DND-41 (cell line): ENCODE measurements at regions not wholly inside any gene's neighbourhood (a gene's known extent, or its start where the extent isn't known, plus 50 kb on each side); places are given as distances from the start of the nearest gene placed in this dataset.

Source experiments
- ATAC-seq: fragments of 200-7000 bp; cut with Tn5 transposase; 3 replicates; pipeline ENCODE4 v1.9.1; 2021; ENCODE audit warnings: low read depth; ENCODE audit not compliant: insufficient read depth
- DNase-seq: peaks from one replicate; pipeline ENCODE4 v3.0.0-alpha.2; 2020
- H2AFZ ChIP-seq: 2 replicates; pipeline ENCODE4 v1.6.0; 2012; ENCODE audit warnings: low read depth, low read length
- H3K27ac ChIP-seq: 2 replicates; pipeline ENCODE4 v1.5.1; 2012; ENCODE audit warnings: low read length, inconsistent platforms
- H3K27me3 ChIP-seq: fragments of 200-600 bp; sonication (generic); 2 replicates; pipeline ENCODE4 v1.6.0; 2012; ENCODE audit warnings: low read length, mild to moderate bottlenecking, inconsistent platforms; ENCODE audit not compliant: insufficient read depth, poor library complexity
- H3K36me3 ChIP-seq: 2 replicates; pipeline ENCODE4 v1.5.1; 2012; ENCODE audit warnings: low read length, inconsistent platforms; ENCODE audit not compliant: insufficient read depth
- H3K4me1 ChIP-seq: 2 replicates; pipeline ENCODE4 v1.5.1; 2012; ENCODE audit warnings: mild to moderate bottlenecking, low read length; ENCODE audit not compliant: insufficient read depth
- H3K4me2 ChIP-seq: 2 replicates; pipeline ENCODE4 v1.6.0; 2012; ENCODE audit warnings: mild to moderate bottlenecking, moderate library complexity, low read length, inconsistent platforms; ENCODE audit not compliant: insufficient read depth
- H3K4me3 ChIP-seq, 2 experiments: fragments of 200-600 bp in 1 of 2; shearing (Covaris generic) in 1 of 2; 2 replicates each; pipeline ENCODE4 v1.5.1; 2012 to 2016; ENCODE audit warnings: inconsistent platforms in 2 of 2, low read length in 2 of 2, mild to moderate bottlenecking in 2 of 2, low read depth in 1 of 2, moderate library complexity in 1 of 2
- H3K79me2 ChIP-seq: 2 replicates; pipeline ENCODE4 v1.6.0; 2012; ENCODE audit warnings: low read length, inconsistent platforms; ENCODE audit not compliant: insufficient read depth
- H3K9ac ChIP-seq: 2 replicates; pipeline ENCODE4 v1.6.0; 2012; ENCODE audit warnings: low read depth, mild to moderate bottlenecking, inconsistent platforms, low read length, moderate library complexity
- H3K9me3 ChIP-seq: 2 replicates; pipeline ENCODE4 v1.5.1; 2012; ENCODE audit warnings: low read length, moderate library complexity, mild to moderate bottlenecking, inconsistent platforms; ENCODE audit not compliant: insufficient read depth, severe bottlenecking
- H4K20me1 ChIP-seq: 2 replicates; pipeline ENCODE4 v1.6.0; 2012; ENCODE audit warnings: low read length; ENCODE audit not compliant: insufficient read depth
- EZH2 ChIP-seq: IDR thresholded peaks from 3 replicates; pipeline ENCODE4 v1.6.1; 2012; ENCODE audit warnings: borderline replicate concordance, low read depth, mild to moderate bottlenecking, moderate library complexity, low read length, inconsistent platforms; ENCODE audit not compliant: severe bottlenecking
- TF ChIP-seq, protein P1 (sequence below): IDR thresholded peaks from 2 replicates; pipeline ENCODE4 v1.5.1; 2012; ENCODE audit warnings: borderline replicate concordance, low read length, moderate library complexity, mild to moderate bottlenecking; ENCODE audit not compliant: poor library complexity, severe bottlenecking; ENCODE audit errors: extremely low read depth

- no peaks in the 10 kb centered on the region for H3K79me2 ChIP-seq
- no peak for ATAC-seq
- TF ChIP-seq EZH2 = no peak
- H3K9ac ChIP-seq = no peak overlapping the region
- no peak overlapping the region for H2AFZ ChIP-seq
- no peaks in the 10 kb centered on the region for H3K4me1 ChIP-seq
- H3K27ac ChIP-seq = no peak overlapping the region
- no peaks in the 10 kb centered on the region for H4K20me1 ChIP-seq
- DNase-seq = no peak
- H3K27me3 ChIP-seq = peaks cover 8% of the 10 kb centered on the region
- no peaks in the 10 kb centered on the region for H3K36me3 ChIP-seq
- H3K9me3 ChIP-seq = no peaks in the 10 kb centered on the region
- H3K4me2 ChIP-seq = no peak overlapping the region
- H3K4me3 ChIP-seq = no peak overlapping the region
Measured at GRCh38 chr7:156131881-156132280, 319.6 kb upstream of the SHH start.

DNA sequence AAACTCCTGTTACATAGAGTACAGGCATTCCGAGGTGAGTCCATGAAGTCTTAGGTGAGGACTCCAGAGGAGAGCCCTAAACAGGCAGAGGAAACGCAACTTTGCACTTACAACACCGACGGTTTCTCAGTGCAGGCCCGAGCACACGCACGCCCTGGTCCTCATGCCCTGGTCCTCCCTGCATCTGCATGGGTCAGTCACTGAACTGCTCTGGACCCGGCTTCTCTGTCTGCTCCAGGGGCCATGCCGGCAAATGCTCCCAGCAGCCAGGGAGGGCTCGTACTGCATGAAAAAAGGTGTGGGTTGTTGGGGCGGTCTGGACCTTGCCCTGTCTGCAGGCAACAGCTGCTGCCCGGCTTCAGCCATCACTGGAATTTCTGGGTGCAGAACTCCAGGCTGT lies 317.3 kb upstream of the SHH start:
- no peaks in the 10 kb centered on the region for H3K79me2 ChIP-seq
- no peaks in the 10 kb centered on the region for H4K20me1 ChIP-seq
- DNase-seq (no peak), ATAC-seq (no peak)
- no peaks in the 10 kb centered on the region for H3K4me1 ChIP-seq
- H3K9me3 ChIP-seq = no peaks in the 10 kb centered on the region
- no peak overlapping the region for H3K4me2 ChIP-seq
- no peak overlapping the region for H2AFZ ChIP-seq
- H3K27ac ChIP-seq = no peak overlapping the region
- peaks cover 4% of the 10 kb centered on the region for H3K27me3 ChIP-seq
- no peak for TF ChIP-seq EZH2
- TF ChIP-seq, protein P1, sequence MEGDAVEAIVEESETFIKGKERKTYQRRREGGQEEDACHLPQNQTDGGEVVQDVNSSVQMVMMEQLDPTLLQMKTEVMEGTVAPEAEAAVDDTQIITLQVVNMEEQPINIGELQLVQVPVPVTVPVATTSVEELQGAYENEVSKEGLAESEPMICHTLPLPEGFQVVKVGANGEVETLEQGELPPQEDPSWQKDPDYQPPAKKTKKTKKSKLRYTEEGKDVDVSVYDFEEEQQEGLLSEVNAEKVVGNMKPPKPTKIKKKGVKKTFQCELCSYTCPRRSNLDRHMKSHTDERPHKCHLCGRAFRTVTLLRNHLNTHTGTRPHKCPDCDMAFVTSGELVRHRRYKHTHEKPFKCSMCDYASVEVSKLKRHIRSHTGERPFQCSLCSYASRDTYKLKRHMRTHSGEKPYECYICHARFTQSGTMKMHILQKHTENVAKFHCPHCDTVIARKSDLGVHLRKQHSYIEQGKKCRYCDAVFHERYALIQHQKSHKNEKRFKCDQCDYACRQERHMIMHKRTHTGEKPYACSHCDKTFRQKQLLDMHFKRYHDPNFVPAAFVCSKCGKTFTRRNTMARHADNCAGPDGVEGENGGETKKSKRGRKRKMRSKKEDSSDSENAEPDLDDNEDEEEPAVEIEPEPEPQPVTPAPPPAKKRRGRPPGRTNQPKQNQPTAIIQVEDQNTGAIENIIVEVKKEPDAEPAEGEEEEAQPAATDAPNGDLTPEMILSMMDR = no peak
- no peak overlapping the region for H3K9ac ChIP-seq
- H3K4me3 ChIP-seq = no peak overlapping the region
- H3K36me3 ChIP-seq = no peaks in the 10 kb centered on the region

- ATAC-seq = no peak
- Histone ChIP-seq H3K27me3 (peaks cover 4% of the 10 kb centered on the region), H3K9me3 (no peaks in the 10 kb centered on the region), H3K9ac (no peak overlapping the region), H3K4me2 (no peak overlapping the region), H3K27ac (no peak overlapping the region), H4K20me1 (no peaks in the 10 kb centered on the region), H3K4me3 (no peak overlapping the region), H3K4me1 (no peaks in the 10 kb centered on the region), H3K79me2 (no peaks in the 10 kb centered on the region), H2AFZ (no peak overlapping the region), H3K36me3 (no peaks in the 10 kb centered on the region)
- TF ChIP-seq, protein P1 = no peak
- no peak for TF ChIP-seq EZH2
- DNase-seq = no peak
Measured at GRCh38 chr7:156128496-156128895, 316.2 kb upstream of the SHH start.

GRCh38 chr7:156127166-156128134 lies 315.2 kb upstream of the SHH start:
- H3K9me3 ChIP-seq = no peaks in the 10 kb centered on the region
- TF ChIP-seq, protein P1 = no peak
- no peak for TF ChIP-seq EZH2
- H3K4me3 ChIP-seq = no peak overlapping the region
- H3K4me1 ChIP-seq = no peaks in the 10 kb centered on the region
- ATAC-seq (no peak), DNase-seq (no peak)
- no peaks in the 10 kb centered on the region for H3K79me2 ChIP-seq
- no peak overlapping the region for H2AFZ ChIP-seq
- no peak overlapping the region for H3K4me2 ChIP-seq
- H4K20me1 ChIP-seq = no peaks in the 10 kb centered on the region
- H3K36me3 ChIP-seq = no peaks in the 10 kb centered on the region
- no peak overlapping the region for H3K27ac ChIP-seq
- H3K9ac ChIP-seq = no peak overlapping the region
- peaks cover 4% of the 10 kb centered on the region for H3K27me3 ChIP-seq
